ENCODE measurements at regions not wholly inside any gene's neighbourhood (a gene's known extent, or its start where the extent isn't known, plus 50 kb on each side); places are given as distances from the start of the nearest gene placed in this dataset.

DNA sequence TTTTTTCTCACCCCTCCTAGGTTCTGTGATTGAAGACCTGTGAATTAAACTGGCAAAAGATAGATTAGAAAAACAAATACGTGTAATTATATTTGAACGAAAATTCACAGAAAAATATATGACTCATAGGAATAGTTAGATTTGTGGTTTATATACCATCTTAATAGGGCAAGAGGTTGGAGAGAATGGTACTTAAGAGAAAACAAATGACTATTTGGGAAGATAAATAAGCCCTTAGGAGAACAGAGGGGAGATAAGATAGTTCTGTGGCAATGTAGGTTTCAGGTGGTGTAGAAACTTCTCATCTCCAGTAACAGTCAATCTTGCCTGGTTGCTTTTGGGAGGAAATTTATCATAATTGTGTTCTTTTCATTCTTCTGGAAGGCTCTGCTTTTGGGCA is 122.0 kb downstream of the PRDM9 start:
- intact Hi-C loops (cut with micrococcal nuclease) (no loop called here), in situ Hi-C loops (cut with MboI) (no loop called here)
- Histone ChIP-seq H4K20me1 (replicated peaks; ENCODE audit: control insufficient read depth, insufficient read depth, low read length) (no peaks in the 10 kb centered on the region), H3K4me1 (replicated peaks in 1 of 2; ENCODE audit: control insufficient read depth in 2 of 2, insufficient read depth in 2 of 2, low read length in 2 of 2) (no peaks in the 10 kb centered on the region), H3K27ac (ENCODE audit: extremely low read depth, low read depth, low read length) (no peak overlapping the region), H3K79me2 (ENCODE audit: control insufficient read depth, insufficient read depth, low read length) (no peaks in the 10 kb centered on the region), H3K9me3 (replicated peaks; ENCODE audit: control insufficient read depth, insufficient read depth, low read depth, low read length) (no peaks in the 10 kb centered on the region), H3K9ac (ENCODE audit: insufficient read depth in 1 of 2, low read depth in 2 of 2, low read length in 2 of 2) (no peak overlapping the region), H3K4me2 (ENCODE audit: insufficient read depth, low read length) (no peak overlapping the region), H3K9me1 (ENCODE audit: control insufficient read depth, insufficient read depth, low read length) (no peaks in the 10 kb centered on the region), H3K27me3 (ENCODE audit: control insufficient read depth in 2 of 2, insufficient read depth in 2 of 2, low read length in 2 of 2) (no peaks in the 10 kb centered on the region), H3K4me3 (no peak overlapping the region), H3K36me3 (ENCODE audit: control insufficient read depth, insufficient read depth, low read length) (no peaks in the 10 kb centered on the region), H2AFZ (ENCODE audit: low read depth, low read length) (no peak overlapping the region)
- no peak for DNase-seq (ENCODE audit: extremely low read depth in 1 of 4, low spot score in 3 of 4)
- ChIA-PET CTCF (ENCODE audit: low intra/inter-chr PET ratio) (no interaction called here), POLR2A (no interaction called here)
- no peak for ATAC-seq
- BruUV-seq (replicated peaks) = no TSS peak
- WGBS (ENCODE audit: insufficient coverage, low coverage, missing lambda C conversion rate) = 0% methylated on average over 2 of the region's 2 CpGs
- TF ChIP-seq EP300 (IDR thresholded peaks at IDR 0.05; ENCODE audit: low read length) (no peak), HMG20A (CRISPR knock-in tag; conservative IDR thresholded peaks at IDR 0.05) (no peak), ZNF311 (CRISPR knock-in tag; IDR thresholded peaks at IDR 0.05) (no peak), ZC3H8 (IDR thresholded peaks at IDR 0.05) (no peak), EGR1 (conservative IDR thresholded peaks at IDR 0.05) (no peak), YY1 (IDR thresholded peaks at IDR 0.05; ENCODE audit: borderline replicate concordance in 1 of 3, control insufficient read depth in 1 of 3, extremely low read depth in 1 of 3, insufficient read depth in 3 of 3, insufficient read length in 1 of 3, insufficient replicate concordance in 2 of 3, low read depth in 1 of 3, low read length in 2 of 3) (no peak), JUNB (CRISPR knock-in tag; conservative IDR thresholded peaks at IDR 0.05) (no peak), GABPA (tag; conservative IDR thresholded peaks at IDR 0.05; ENCODE audit: low read depth) (no peak)
- TF ChIP-seq, protein P1, sequence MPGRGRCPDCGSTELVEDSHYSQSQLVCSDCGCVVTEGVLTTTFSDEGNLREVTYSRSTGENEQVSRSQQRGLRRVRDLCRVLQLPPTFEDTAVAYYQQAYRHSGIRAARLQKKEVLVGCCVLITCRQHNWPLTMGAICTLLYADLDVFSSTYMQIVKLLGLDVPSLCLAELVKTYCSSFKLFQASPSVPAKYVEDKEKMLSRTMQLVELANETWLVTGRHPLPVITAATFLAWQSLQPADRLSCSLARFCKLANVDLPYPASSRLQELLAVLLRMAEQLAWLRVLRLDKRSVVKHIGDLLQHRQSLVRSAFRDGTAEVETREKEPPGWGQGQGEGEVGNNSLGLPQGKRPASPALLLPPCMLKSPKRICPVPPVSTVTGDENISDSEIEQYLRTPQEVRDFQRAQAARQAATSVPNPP (IDR thresholded peaks at IDR 0.05; ENCODE audit: borderline replicate concordance, insufficient read depth, insufficient read length) = no peak
- TF ChIP-seq, protein P2, sequence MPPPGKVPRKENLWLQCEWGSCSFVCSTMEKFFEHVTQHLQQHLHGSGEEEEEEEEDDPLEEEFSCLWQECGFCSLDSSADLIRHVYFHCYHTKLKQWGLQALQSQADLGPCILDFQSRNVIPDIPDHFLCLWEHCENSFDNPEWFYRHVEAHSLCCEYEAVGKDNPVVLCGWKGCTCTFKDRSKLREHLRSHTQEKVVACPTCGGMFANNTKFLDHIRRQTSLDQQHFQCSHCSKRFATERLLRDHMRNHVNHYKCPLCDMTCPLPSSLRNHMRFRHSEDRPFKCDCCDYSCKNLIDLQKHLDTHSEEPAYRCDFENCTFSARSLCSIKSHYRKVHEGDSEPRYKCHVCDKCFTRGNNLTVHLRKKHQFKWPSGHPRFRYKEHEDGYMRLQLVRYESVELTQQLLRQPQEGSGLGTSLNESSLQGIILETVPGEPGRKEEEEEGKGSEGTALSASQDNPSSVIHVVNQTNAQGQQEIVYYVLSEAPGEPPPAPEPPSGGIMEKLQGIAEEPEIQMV (tag; conservative IDR thresholded peaks at IDR 0.05; ENCODE audit: low read depth) = no peak
- TF ChIP-seq, protein P3, sequence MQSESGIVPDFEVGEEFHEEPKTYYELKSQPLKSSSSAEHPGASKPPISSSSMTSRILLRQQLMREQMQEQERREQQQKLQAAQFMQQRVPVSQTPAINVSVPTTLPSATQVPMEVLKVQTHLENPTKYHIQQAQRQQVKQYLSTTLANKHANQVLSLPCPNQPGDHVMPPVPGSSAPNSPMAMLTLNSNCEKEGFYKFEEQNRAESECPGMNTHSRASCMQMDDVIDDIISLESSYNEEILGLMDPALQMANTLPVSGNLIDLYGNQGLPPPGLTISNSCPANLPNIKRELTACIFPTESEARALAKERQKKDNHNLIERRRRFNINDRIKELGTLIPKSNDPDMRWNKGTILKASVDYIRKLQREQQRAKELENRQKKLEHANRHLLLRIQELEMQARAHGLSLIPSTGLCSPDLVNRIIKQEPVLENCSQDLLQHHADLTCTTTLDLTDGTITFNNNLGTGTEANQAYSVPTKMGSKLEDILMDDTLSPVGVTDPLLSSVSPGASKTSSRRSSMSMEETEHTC (IDR thresholded peaks at IDR 0.05) = no peak
- FAIRE-seq = no peak
